GM19023 (cell line): ENCODE measurements at regions not wholly inside any gene's neighbourhood (a gene's known extent, or its start where the extent isn't known, plus 50 kb on each side); places are given as distances from the start of the nearest gene placed in this dataset.
"Not testable (repeated sequence)": the region's sequence is repeated elsewhere in the genome, so short reads cannot be mapped to it uniquely, and the experiment has no call there.

Experiments
- ATAC-seq: cut with Tn5 transposase; IDR thresholded peaks from one replicate; pipeline ENCODE4 v1.9.1; 2021; ENCODE audit warnings: mild to moderate bottlenecking, moderate library complexity; ENCODE audit not compliant: unreplicated experiment

GRCh38 chr2:56018267-56018666, 94.7 kb upstream of the EFEMP1 start:
- ATAC-seq, result no peak

DNA sequence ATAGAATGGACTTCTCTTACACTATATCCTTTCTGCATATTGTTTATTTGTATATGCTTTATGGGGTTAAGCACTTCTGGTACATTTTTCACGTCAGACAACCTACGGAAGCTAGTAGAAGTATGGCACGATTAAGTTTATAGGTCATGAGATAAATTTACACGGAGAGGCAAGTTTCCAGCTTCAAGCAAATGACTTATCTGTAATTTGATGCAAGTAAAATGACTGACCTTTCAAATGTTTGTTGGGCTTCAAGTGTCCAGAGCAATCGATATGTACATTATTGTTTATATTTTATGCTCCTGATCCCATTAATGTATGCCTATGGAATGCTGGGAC, 97.5 kb upstream of the EFEMP1 start:
- no peak for ATAC-seq

DNA sequence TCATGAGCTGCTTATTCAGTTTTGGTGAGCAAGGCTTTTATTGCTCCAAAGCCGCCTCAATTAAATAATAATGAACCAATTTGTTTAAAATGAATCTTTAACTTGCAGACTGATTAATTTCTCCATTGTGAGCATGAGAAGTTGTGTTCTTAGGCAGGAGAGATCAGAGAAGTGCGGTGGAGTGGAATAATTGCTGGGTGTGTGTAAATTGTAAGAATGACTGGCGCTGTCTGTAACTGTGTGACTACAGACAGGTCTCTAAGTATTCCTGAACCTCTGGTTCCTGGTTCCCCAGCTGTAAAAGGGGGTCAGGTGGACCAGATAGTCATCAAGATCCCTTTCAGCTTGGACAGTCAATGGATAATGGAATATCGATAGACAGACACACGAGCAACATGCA, 98.0 kb upstream of the EFEMP1 start:
- no peak for ATAC-seq

GRCh38 chr2:56025469-56026193, 102.0 kb upstream of the EFEMP1 start:
- ATAC-seq, result no peak

DNA sequence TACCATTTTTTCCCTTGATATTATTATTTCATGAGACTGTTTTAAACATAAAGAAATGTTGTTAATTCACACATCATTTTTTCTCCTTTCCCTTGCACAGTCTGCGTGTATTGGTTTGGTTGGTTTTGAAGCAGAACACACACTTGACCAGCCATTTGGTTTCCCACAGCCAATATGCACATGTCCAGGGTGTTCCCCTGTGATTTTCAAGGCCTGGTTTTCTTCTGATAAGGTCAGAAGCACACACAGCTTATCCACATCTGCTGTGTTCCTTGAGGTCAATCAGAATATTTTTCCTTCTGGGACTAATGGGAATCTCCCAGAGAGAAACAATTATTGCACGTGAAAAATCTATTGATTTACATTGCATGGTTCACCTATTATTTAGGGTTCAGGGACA, 103.2 kb upstream of the EFEMP1 start:
- ATAC-seq, result no peak

- ATAC-seq, result no peak
Measured at GRCh38 chr2:56030062-56030461, 106.5 kb upstream of the EFEMP1 start.

- ATAC-seq, result no peak
Measured at GRCh38 chr2:56030901-56031300, 107.3 kb upstream of the EFEMP1 start.

DNA sequence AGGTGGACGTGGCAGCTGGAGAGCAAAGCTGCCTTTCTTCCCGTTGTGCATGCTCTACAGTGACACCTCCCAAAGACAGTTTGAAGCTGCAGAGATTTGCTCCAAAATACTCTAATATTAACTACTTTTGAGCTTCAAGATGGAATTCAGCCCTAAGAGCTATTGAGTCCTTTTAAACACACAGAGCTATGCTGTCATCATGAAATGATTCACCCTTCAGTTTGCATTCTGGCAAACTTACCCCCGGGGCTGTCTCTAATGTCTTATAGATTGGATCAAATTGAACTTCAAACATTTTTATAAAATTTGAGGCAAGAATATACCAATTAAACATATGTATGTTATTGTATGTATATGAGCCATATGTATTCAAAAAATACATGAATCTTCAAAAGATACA, 110.7 kb upstream of the EFEMP1 start:
- ATAC-seq, result no peak

- no peak for ATAC-seq
Measured at GRCh38 chr2:56040189-56040588, 116.6 kb upstream of the EFEMP1 start.

GRCh38 chr2:56040834-56041233, 117.3 kb upstream of the EFEMP1 start:
- ATAC-seq, result no peak

GRCh38 chr2:56047136-56047535, 123.6 kb upstream of the EFEMP1 start:
- ATAC-seq, result no peak

GRCh38 chr2:56049233-56049845, 125.8 kb upstream of the EFEMP1 start:
- no peak for ATAC-seq

- no peak for ATAC-seq
Measured at GRCh38 chr2:56053679-56054078, 130.1 kb upstream of the EFEMP1 start.

DNA sequence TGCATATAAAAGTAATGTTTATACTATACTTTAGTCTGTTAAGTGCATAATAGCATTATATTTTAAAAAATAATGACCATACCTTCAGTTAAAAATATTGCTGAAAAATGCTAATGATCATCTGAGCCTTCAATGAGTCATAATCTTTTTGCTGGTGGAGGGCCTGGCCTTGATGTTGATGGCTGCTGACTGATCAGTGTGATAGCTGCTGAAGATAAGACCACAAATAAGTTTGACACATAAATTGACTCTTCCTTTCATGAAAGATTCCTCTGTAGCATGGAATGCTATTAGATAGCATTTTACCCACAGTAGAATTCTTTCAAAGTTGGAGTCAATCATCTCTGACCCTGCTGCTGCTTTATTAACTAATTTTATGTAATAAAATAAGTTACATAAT, 128.4 kb upstream of the CCDC85A start:
- ATAC-seq, result no peak

DNA sequence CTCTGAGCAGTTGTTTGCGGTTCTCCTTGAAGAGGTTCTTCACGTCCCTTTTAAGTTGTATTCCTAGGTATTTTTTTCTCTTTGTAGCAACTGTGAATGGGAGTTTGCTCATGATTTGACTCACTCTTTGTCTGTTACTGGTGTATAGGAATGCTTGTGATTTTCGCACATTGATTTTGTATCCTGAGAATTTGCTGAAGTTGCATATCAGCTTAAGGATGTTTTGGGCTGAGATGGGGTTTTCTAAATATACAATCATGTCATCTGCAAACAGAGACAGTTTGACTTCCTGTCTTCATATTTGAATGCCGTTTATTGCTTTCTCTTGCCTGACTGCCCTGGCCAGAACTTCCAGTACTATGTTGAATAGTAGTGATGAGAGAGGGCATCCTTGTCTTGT, 122.5 kb upstream of the CCDC85A start:
- ATAC-seq, result not testable (repeated sequence)

DNA sequence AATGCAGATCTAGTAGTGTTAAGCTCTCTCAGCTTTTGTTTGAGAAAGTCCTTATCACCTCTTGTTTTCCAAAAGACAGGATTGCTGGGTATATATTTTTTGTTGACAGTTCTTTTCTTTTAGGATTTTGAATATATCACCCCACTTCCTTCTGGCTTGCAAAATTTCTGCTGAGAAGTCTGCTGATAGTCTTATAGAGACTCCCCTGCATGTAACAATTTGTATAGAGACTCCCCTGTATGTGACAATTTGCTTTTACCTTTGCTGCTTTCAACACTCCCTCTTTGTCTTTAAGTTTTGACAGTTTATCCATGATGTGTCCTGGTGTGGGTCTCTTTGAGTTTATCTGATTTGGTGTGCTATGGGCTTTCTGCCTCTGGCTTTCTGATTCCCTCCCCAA, 115.0 kb upstream of the CCDC85A start:
- ATAC-seq, result no peak

GRCh38 chr2:56077359-56077915, 106.4 kb upstream of the CCDC85A start:
- ATAC-seq, result no peak

DNA sequence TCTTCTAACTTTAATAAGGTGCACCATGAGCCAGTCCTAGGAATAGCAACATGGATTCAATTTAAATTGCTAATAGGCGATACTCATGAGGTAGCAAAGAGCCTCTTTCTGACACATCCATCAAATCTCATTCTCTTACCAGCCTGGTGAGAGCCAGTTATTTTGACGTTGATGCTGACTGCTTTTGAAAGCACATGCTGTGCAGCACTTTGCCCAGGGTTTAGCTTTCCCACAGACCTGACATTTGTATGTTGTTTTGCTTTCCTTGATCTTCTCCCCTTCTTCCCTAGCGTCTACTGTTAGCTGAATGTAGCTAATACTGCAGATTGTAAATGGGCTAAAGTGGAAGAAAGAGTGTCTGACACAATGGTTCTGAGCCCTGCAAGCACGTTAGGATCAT, 101.1 kb upstream of the CCDC85A start:
- no peak for ATAC-seq

DNA sequence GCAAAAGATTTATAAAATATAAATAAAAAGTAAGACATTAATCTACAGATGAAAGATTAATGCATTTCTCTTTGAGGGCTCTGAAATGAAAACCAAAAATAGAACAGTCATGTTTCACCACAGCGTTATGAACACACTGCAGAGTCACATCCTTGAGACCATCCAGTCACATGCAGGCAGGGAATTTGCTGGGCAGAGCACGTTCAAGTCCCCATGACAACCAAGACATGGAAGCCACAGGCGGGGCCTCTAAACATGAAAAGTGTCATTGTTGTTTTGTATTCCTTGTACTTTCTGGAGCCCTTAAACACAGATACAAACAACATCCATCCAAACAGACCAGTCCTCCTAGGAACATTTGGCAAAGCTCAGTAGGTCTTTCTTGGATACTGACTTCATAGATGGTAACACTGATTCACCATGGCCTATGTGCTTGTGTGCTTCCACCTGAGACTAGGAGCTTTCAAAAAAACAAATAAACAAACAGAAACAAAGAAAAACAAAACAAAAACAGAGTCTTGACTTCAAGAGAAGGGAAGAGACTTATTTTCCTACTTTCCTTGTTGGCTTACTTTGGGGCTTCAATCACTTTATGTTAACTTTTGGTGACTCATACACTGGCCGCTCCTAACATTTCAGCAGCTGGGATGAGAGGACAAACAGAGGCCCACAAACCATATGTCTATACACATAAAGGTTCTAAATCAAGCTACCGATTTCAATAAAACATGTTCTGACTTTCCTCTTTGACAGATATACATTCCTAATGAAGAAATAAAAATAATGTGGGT, 99.5 kb upstream of the CCDC85A start:
- ATAC-seq, result no peak

- ATAC-seq, result no peak
Measured at GRCh38 chr2:56086336-56086735, 97.5 kb upstream of the CCDC85A start.

- ATAC-seq, result no peak
Measured at GRCh38 chr2:56088411-56088810, 95.4 kb upstream of the CCDC85A start.

DNA sequence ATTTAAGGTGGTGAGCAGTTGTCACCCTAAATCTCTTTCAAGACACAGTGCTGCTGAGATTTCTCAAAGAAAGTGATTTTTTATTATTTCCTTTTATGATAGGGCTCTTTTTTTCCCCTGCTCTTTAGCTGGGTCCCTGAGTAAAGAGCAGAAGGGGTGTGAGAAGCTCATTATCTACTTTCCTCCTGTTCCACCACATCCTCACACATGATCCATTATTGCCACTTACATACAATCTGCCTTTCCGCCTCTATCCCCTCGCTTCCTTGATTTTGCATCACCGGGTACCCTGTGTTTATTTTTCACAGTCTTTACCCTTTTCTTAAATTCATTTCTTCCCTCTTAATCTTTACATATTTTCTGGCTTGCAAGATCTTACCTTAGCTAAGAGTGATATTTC, 93.9 kb upstream of the CCDC85A start:
- no peak for ATAC-seq
